ENCODE measurements at regions not wholly inside any gene's neighbourhood (a gene's known extent, or its start where the extent isn't known, plus 50 kb on each side); places are given as distances from the start of the nearest gene placed in this dataset.
"Not testable (repeated sequence)": the region's sequence is repeated elsewhere in the genome, so short reads cannot be mapped to it uniquely, and the experiment has no call there.

DNA sequence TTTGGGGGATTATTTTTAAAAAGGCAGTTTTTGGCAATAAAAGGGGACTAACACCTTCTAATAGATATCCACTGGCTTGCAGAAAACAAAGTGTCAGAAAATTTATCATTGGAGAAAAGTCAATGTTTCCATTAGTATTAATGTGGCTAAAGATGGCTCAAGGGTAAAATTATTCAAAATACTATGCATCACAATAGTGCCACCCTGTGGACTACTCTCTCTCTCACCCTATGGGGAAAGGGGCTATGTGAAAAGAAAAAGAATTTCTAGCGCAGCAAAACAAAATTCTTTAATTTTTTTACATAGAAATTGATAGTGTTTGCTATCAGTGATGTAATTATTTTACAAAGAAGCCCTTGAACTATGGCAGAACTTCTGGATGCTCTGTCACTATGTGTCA is 856.5 kb downstream of the KCNJ18 start:
- TF ChIP-seq CTCF, POLR2A (IDR thresholded peaks at IDR 0.05): not testable (repeated sequence)

All from esophagus squamous epithelium (tissue), 4 donors.